HCT116 (cell line): ENCODE measurements at regions not wholly inside any gene's neighbourhood (a gene's known extent, or its start where the extent isn't known, plus 50 kb on each side); places are given as distances from the start of the nearest gene placed in this dataset.

Experiments
- ATAC-seq: fragments of 200-7000 bp; cut with Tn5 transposase; 2 replicates; pipeline ENCODE4 v1.9.1; 2020; ENCODE audit warnings: mild to moderate bottlenecking, moderate library complexity
- BruUV-seq: library from RNA; stranded (reverse); fragments of 400-500 nt; replicated peaks from 2 replicates; lab custom pipeline; 2021; lab: Mats Ljungman, UMichigan
- CTCF ChIA-PET: fragments of 300-600 bp; sonication (Branson Sonifier 250); formaldehyde crosslinking; loops from one replicate; lab custom pipeline; 2021; ENCODE audit warnings: antibody characterized with exemption; lab: Charles Lee
- POLR2A ChIA-PET: fragments of 300-600, 350-600 bp; sonication (Branson Sonifier 250); formaldehyde crosslinking; loops from one replicate; lab custom pipeline; 2021; ENCODE audit warnings: antibody characterized with exemption; lab: Charles Lee
- RAD21 ChIA-PET, 2 experiments: fragments of 300-600 bp; sonication (Branson Sonifier 250); formaldehyde crosslinking; loops; one replicate each; lab custom pipeline; 2023; ENCODE audit warnings: low total read pairs in 2 of 2; ENCODE audit not compliant: uncharacterized antibody in 2 of 2, unreplicated experiment in 2 of 2, low non-redundant PET in 1 of 2; lab: Charles Lee
- DNase-seq: peaks from one replicate; pipeline ENCODE4 v3.0.0-alpha.2; 2010; ENCODE audit warnings: low read depth, low spot score
- H2AFZ ChIP-seq: fragments of 200-600 bp; shearing (Covaris generic), sonication (generic); 2 replicates; pipeline ENCODE4 v1.6.1; 2017; ENCODE audit warnings: low read depth, mixed run types, mixed read lengths, antibody characterized with exemption, low read length; ENCODE audit not compliant: poor library complexity, severe bottlenecking
- H3K27ac ChIP-seq: 2 replicates; pipeline ENCODE4 v1.5.1; 2012; ENCODE audit warnings: low read depth, low read length
- H3K27me3 ChIP-seq: fragments of 200-600 bp; sonication (generic); 2 replicates; pipeline ENCODE4 v1.6.1; 2016; ENCODE audit warnings: mixed run types, low read length, mixed read lengths; ENCODE audit not compliant: insufficient read depth
- H3K36me3 ChIP-seq, 2 experiments: fragments of 200-500 bp in 1 of 2; fragments of 200-600 bp in 1 of 2; sonication (Bioruptor generic) in 1 of 2; sonication (generic) in 1 of 2; 2 replicates each; pipeline versions ENCODE4 v1.5.1 to v1.6.1; 2014 to 2016; ENCODE audit warnings: low read length in 2 of 2, inconsistent platforms in 1 of 2, mixed read lengths in 1 of 2, mixed run types in 1 of 2; ENCODE audit not compliant: insufficient read depth in 2 of 2, control insufficient read depth in 1 of 2
- H3K4me1 ChIP-seq, 2 experiments: fragments of 200-600 bp in 1 of 2; sonication (generic) in 1 of 2; 2 replicates each; pipeline versions ENCODE4 v1.5.1 to v1.6.1; 2012 to 2017; ENCODE audit warnings: low read length in 2 of 2, inconsistent platforms in 1 of 2, mild to moderate bottlenecking in 1 of 2, mixed read lengths in 1 of 2, mixed run types in 1 of 2, moderate library complexity in 1 of 2; ENCODE audit not compliant: insufficient read depth in 2 of 2, control insufficient read depth in 1 of 2
- H3K4me2 ChIP-seq: fragments of 200-600 bp; sonication (generic); 2 replicates; pipeline ENCODE4 v1.6.1; 2017; ENCODE audit warnings: mixed run types, low read length, mixed read lengths
- H3K4me3 ChIP-seq, 2 experiments: fragments of 200-600 bp in 1 of 2; sonication (generic) in 1 of 2; replicated peaks in 1 of 2; 2 replicates each; pipeline ENCODE4 v1.5.1; 2011 to 2016; ENCODE audit warnings: low read length in 2 of 2, control low read depth in 1 of 2, low read depth in 1 of 2, mild to moderate bottlenecking in 1 of 2, mixed read lengths in 1 of 2, mixed run types in 1 of 2
- H3K79me2 ChIP-seq: fragments of 200-600 bp; sonication (generic); 2 replicates; pipeline ENCODE4 v1.6.1; 2017; ENCODE audit warnings: mild to moderate bottlenecking, mixed run types, low read length, moderate library complexity, mixed read lengths; ENCODE audit not compliant: insufficient read depth
- H3K9ac ChIP-seq: fragments of 200-600 bp; sonication (generic); 2 replicates; pipeline ENCODE4 v1.6.1; 2016; ENCODE audit warnings: low read length, mixed read lengths
- H3K9me2 ChIP-seq: fragments of 200-600 bp; sonication (generic), shearing (Covaris generic); 2 replicates; pipeline ENCODE4 v1.6.1; 2017; ENCODE audit warnings: mixed run types, mild to moderate bottlenecking, moderate library complexity; ENCODE audit not compliant: insufficient read depth
- H3K9me3 ChIP-seq, 2 experiments: fragments of 200-500 bp in 1 of 2; fragments of 200-600 bp in 1 of 2; sonication (Bioruptor generic) in 1 of 2; sonication (generic) in 1 of 2; 2 replicates each; pipeline ENCODE4 v1.6.1; 2014 to 2017; ENCODE audit warnings: low read length in 2 of 2, mixed read lengths in 2 of 2, inconsistent platforms in 1 of 2, low read depth in 1 of 2, mild to moderate bottlenecking in 1 of 2, mixed run types in 1 of 2, moderate library complexity in 1 of 2; ENCODE audit not compliant: control insufficient read depth in 1 of 2, insufficient read depth in 1 of 2
- H4K20me1 ChIP-seq: fragments of 200-600 bp; sonication (generic), shearing (Covaris generic); 2 replicates; pipeline ENCODE4 v1.6.1; 2017; ENCODE audit warnings: mixed run types, mild to moderate bottlenecking, moderate library complexity; ENCODE audit not compliant: insufficient read depth
- CBX3 ChIP-seq: IDR thresholded peaks from 2 replicates; pipeline ENCODE4 v1.6.1; 2012; ENCODE audit warnings: low read depth
- CEBPB ChIP-seq: IDR thresholded peaks from 2 replicates; pipeline ENCODE4 v1.6.1; 2012; ENCODE audit warnings: low read depth
- ELF1 ChIP-seq: IDR thresholded peaks from 2 replicates; pipeline ENCODE4 v1.6.1; 2012; ENCODE audit warnings: low read depth, borderline replicate concordance
- EZH2phosphoT487 ChIP-seq: fragments of 200-600 bp; IDR thresholded peaks from 2 replicates; pipeline ENCODE4 v1.6.1; 2018; ENCODE audit warnings: antibody characterized with exemption, borderline replicate concordance
- FOSL1 ChIP-seq: IDR thresholded peaks from 2 replicates; pipeline ENCODE4 v1.6.1; 2012; ENCODE audit warnings: low read depth
- POLR2AphosphoS5 ChIP-seq: IDR thresholded peaks from 2 replicates; pipeline ENCODE4 v1.6.1; 2011; ENCODE audit warnings: mild to moderate bottlenecking, low read depth, low read length, moderate library complexity
- SP1 ChIP-seq: IDR thresholded peaks from 2 replicates; pipeline ENCODE4 v1.6.1; 2012; ENCODE audit warnings: low read depth
- ZFX ChIP-seq: fragments of 450-650 bp; IDR thresholded peaks from 2 replicates; pipeline ENCODE4 v1.6.1; 2017
- ZNF274 ChIP-seq: fragments of 200-500 bp; sonication (Bioruptor generic); IDR thresholded peaks from 2 replicates; pipeline ENCODE4 v1.6.1; 2014; ENCODE audit warnings: mild to moderate bottlenecking, low read depth, low read length, inconsistent platforms
- intact Hi-C: fragments of 100-400 bp; cut with micrococcal nuclease; formaldehyde crosslinking; loops from 2 replicates; pipeline ENCODE4 v1.10.0; 2022
- TF ChIP-seq, protein P1 (sequence below): IDR thresholded peaks from 2 replicates; pipeline ENCODE4 v1.6.1; 2012
- TF ChIP-seq, protein P2 (sequence below), 3 experiments: fragments of 200-600 bp in 1 of 3; sonication (generic) in 1 of 3; IDR thresholded peaks in 2 of 3; conservative IDR thresholded peaks in 1 of 3; 2 replicates each; pipeline ENCODE4 v1.5.1; 2012 to 2017; ENCODE audit warnings: low read depth in 2 of 3, low read length in 2 of 3, antibody characterized with exemption in 1 of 3, borderline replicate concordance in 1 of 3, control low read depth in 1 of 3, mild to moderate bottlenecking in 1 of 3, mixed read lengths in 1 of 3, mixed run types in 1 of 3, moderate library complexity in 1 of 3; ENCODE audit not compliant: insufficient read depth in 1 of 3
- TF ChIP-seq, protein P3 (sequence below): IDR thresholded peaks from 2 replicates; pipeline ENCODE4 v1.6.1; 2011; ENCODE audit warnings: mild to moderate bottlenecking, low read length, moderate library complexity; ENCODE audit not compliant: insufficient replicate concordance; ENCODE audit errors: extremely low read depth

DNA sequence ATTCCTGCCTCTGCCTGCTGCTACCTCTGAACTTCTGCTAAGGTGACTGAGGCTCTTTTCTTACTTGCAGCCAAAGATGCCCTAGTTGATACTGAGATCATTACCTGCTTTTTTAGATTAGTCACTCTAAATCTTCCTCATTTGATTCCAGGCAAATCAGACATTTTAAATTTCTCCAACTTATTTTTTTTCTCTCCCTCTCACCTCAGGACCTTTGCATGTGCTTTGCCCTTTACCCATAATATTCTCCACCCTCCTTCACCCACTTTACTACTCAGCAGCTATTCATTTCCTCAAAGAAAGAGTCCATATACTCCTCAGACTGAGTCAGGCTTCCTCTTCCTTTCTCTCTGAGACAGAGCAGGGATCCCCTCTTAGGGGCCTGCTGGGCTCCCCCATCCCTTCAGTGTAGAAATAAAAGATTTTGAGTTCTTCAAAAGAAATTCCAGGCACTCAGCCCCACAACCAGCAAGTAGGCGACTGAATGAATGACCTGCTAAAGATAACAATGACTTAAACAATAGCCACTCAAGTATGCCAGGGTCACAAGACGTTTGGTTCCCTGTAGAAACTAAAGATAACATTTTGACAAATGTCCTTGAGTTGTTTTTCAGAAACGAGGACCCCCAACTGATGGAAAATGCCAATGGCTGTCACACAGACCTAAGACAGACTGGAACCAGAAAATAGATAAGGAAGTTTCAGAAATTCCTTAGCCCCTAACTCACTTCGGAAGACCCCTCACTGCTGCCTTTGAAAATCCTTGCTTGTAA is 104.2 kb downstream of the MTNR1B start:
- Histone ChIP-seq H3K9me3 (no peaks in the 10 kb centered on the region), H3K9ac (no peak overlapping the region), H4K20me1 (no peaks in the 10 kb centered on the region), H3K4me1 (no peaks in the 10 kb centered on the region), H3K27me3 (no peaks in the 10 kb centered on the region), H3K4me2 (no peak overlapping the region), H3K4me3 (no peak overlapping the region), H3K9me2 (no peaks in the 10 kb centered on the region), H3K27ac (no peak overlapping the region), H3K79me2 (no peaks in the 10 kb centered on the region), H2AFZ (no peak overlapping the region), H3K36me3 (no peaks in the 10 kb centered on the region)
- ChIA-PET POLR2A (no interaction called here), RAD21 (no interaction called here), CTCF (no interaction called here)
- ATAC-seq = no peak
- intact Hi-C loops = no loop called here
- BruUV-seq = no TSS peak
- TF ChIP-seq POLR2AphosphoS5 (no peak), ZNF274 (no peak), CEBPB (no peak), ZFX (no peak), SP1 (no peak)
- TF ChIP-seq, protein P1, sequence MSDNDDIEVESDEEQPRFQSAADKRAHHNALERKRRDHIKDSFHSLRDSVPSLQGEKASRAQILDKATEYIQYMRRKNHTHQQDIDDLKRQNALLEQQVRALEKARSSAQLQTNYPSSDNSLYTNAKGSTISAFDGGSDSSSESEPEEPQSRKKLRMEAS = no peak
- TF ChIP-seq, protein P2, sequence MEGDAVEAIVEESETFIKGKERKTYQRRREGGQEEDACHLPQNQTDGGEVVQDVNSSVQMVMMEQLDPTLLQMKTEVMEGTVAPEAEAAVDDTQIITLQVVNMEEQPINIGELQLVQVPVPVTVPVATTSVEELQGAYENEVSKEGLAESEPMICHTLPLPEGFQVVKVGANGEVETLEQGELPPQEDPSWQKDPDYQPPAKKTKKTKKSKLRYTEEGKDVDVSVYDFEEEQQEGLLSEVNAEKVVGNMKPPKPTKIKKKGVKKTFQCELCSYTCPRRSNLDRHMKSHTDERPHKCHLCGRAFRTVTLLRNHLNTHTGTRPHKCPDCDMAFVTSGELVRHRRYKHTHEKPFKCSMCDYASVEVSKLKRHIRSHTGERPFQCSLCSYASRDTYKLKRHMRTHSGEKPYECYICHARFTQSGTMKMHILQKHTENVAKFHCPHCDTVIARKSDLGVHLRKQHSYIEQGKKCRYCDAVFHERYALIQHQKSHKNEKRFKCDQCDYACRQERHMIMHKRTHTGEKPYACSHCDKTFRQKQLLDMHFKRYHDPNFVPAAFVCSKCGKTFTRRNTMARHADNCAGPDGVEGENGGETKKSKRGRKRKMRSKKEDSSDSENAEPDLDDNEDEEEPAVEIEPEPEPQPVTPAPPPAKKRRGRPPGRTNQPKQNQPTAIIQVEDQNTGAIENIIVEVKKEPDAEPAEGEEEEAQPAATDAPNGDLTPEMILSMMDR (IDR thresholded peaks at IDR 0.05 in 2 of 3, conservative IDR thresholded peaks at IDR 0.05 in 1 of 3; ENCODE audit: borderline replicate concordance in 1 of 3, insufficient read depth in 1 of 3, low read depth in 2 of 3, low read length in 2 of 3) = no peak
- no peak for DNase-seq

DNA sequence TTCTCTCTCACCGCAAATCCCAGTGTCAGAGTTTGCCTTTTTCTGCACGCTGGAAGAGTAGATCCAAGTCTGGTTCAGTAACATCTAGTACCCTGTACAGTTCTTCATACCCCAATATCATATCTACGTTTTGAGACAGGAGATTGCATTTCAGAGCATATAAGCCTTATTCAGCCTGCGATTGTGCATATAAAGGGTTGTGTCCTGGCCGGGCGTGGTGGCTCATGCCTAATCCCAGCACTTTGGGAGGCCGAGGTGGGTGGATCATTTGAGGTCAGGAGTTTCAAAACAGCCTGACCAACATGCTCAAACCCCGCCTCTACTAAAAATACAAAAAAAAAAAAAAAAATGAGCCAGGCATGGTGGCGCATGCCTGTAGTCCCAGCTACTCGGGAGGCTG is 104.9 kb downstream of the MTNR1B start:
- H2AFZ ChIP-seq = no peak overlapping the region
- H3K27ac ChIP-seq = no peak overlapping the region
- intact Hi-C loops = no loop called here
- no peaks in the 10 kb centered on the region for H3K27me3 ChIP-seq
- no peaks in the 10 kb centered on the region for H3K79me2 ChIP-seq
- H3K36me3 ChIP-seq = no peaks in the 10 kb centered on the region
- ChIA-PET POLR2A (no interaction called here), CTCF (no interaction called here), RAD21 (no interaction called here)
- no peak for ATAC-seq
- no peak overlapping the region for H3K4me2 ChIP-seq
- H3K9ac ChIP-seq = no peak overlapping the region
- BruUV-seq = no TSS peak
- no peaks in the 10 kb centered on the region for H3K4me1 ChIP-seq
- H4K20me1 ChIP-seq = no peaks in the 10 kb centered on the region
- H3K9me3 ChIP-seq = no peaks in the 10 kb centered on the region
- DNase-seq = no peak
- no peak overlapping the region for H3K4me3 ChIP-seq
- H3K9me2 ChIP-seq = no peaks in the 10 kb centered on the region
- TF ChIP-seq EZH2phosphoT487 (no peak), CBX3 (no peak), ELF1 (no peak), SP1 (no peak), POLR2AphosphoS5 (no peak), FOSL1 (no peak), ZNF274 (no peak)
- TF ChIP-seq, protein P3, sequence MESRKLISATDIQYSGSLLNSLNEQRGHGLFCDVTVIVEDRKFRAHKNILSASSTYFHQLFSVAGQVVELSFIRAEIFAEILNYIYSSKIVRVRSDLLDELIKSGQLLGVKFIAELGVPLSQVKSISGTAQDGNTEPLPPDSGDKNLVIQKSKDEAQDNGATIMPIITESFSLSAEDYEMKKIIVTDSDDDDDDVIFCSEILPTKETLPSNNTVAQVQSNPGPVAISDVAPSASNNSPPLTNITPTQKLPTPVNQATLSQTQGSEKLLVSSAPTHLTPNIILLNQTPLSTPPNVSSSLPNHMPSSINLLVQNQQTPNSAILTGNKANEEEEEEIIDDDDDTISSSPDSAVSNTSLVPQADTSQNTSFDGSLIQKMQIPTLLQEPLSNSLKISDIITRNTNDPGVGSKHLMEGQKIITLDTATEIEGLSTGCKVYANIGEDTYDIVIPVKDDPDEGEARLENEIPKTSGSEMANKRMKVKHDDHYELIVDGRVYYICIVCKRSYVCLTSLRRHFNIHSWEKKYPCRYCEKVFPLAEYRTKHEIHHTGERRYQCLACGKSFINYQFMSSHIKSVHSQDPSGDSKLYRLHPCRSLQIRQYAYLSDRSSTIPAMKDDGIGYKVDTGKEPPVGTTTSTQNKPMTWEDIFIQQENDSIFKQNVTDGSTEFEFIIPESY = no peak
- TF ChIP-seq, protein P2 (IDR thresholded peaks at IDR 0.05 in 2 of 3, conservative IDR thresholded peaks at IDR 0.05 in 1 of 3; ENCODE audit: borderline replicate concordance in 1 of 3, insufficient read depth in 1 of 3, low read depth in 2 of 3, low read length in 2 of 3) = no peak
